Neural cell (in vitro differentiated cells): ENCODE measurements at regions not wholly inside any gene's neighbourhood (a gene's known extent, or its start where the extent isn't known, plus 50 kb on each side); places are given as distances from the start of the nearest gene placed in this dataset.

Source experiments
- H2AFZ ChIP-seq: fragments of 200-600, 300-800 bp; sonication (generic), shearing (Covaris generic); 2 replicates; pipeline ENCODE4 v1.6.0; 2014; ENCODE audit warnings: low read depth, mild to moderate bottlenecking, antibody characterized with exemption, low read length, moderate library complexity
- H3F3A ChIP-seq: fragments of 200-600 bp; shearing (Covaris generic); 2 replicates; pipeline ENCODE4 v1.6.1; 2016; ENCODE audit warnings: mild to moderate bottlenecking, moderate library complexity, mixed read lengths, antibody characterized with exemption, low read length; ENCODE audit not compliant: insufficient read depth, poor library complexity, severe bottlenecking
- H3K27ac ChIP-seq: fragments of 200-600, 300-800 bp; sonication (generic), shearing (Covaris generic); 2 replicates; pipeline ENCODE4 v1.5.1; 2014; ENCODE audit warnings: mild to moderate bottlenecking, low read length, moderate library complexity
- H3K27me3 ChIP-seq: fragments of 300-800, 200-600 bp; sonication (generic), shearing (Covaris generic); 2 replicates; pipeline ENCODE4 v1.6.0; 2014; ENCODE audit warnings: mild to moderate bottlenecking, low read depth, low read length, moderate library complexity; ENCODE audit not compliant: insufficient read depth
- H3K36me3 ChIP-seq: fragments of 300-800, 200-600 bp; sonication (generic), shearing (Covaris generic); 2 replicates; pipeline ENCODE4 v1.5.1; 2014; ENCODE audit warnings: mild to moderate bottlenecking, antibody characterized with exemption, low read length, moderate library complexity; ENCODE audit not compliant: insufficient read depth
- H3K4me2 ChIP-seq: fragments of 300-800, 200-600 bp; sonication (generic), shearing (Covaris generic); 2 replicates; pipeline ENCODE4 v1.6.0; 2014; ENCODE audit warnings: mild to moderate bottlenecking, low read length
- H3K4me3 ChIP-seq: fragments of 300-800, 200-600 bp; sonication (generic), shearing (Covaris generic); 2 replicates; pipeline ENCODE4 v1.5.1; 2014; ENCODE audit warnings: mild to moderate bottlenecking, low read length, moderate library complexity
- H3K79me2 ChIP-seq: fragments of 200-600 bp; shearing (Covaris generic); replicated peaks from 2 replicates; pipeline ENCODE4 v1.6.0; 2014; ENCODE audit warnings: mild to moderate bottlenecking, low read length, moderate library complexity; ENCODE audit not compliant: insufficient read depth
- H3K9ac ChIP-seq: fragments of 300-800, 200-600 bp; sonication (generic), shearing (Covaris generic); 2 replicates; pipeline ENCODE4 v1.6.1; 2016; ENCODE audit warnings: mild to moderate bottlenecking, low read length, mixed read lengths
- H3K9me2 ChIP-seq: fragments of 200-600 bp; shearing (Covaris generic); 2 replicates; pipeline ENCODE4 v1.6.1; 2016; ENCODE audit warnings: mild to moderate bottlenecking, low read length, mixed read lengths; ENCODE audit not compliant: insufficient read depth
- H3K9me3 ChIP-seq: fragments of 200-600, 300-800 bp; sonication (generic), shearing (Covaris generic); 2 replicates; pipeline ENCODE4 v1.6.1; 2016; ENCODE audit warnings: mild to moderate bottlenecking, mixed run types, low read length, moderate library complexity, mixed read lengths
- H4K20me1 ChIP-seq: fragments of 200-600 bp; shearing (Covaris generic); 2 replicates; pipeline ENCODE4 v1.6.1; 2016; ENCODE audit warnings: mild to moderate bottlenecking, mixed run types; ENCODE audit not compliant: insufficient read depth
- CTCF ChIP-seq: fragments of 450-650 bp; IDR thresholded peaks from 2 replicates; pipeline ENCODE4 v1.5.1; 2014; ENCODE audit warnings: antibody characterized with exemption, mild to moderate bottlenecking, moderate library complexity; ENCODE audit not compliant: poor library complexity, severe bottlenecking
- EP300 ChIP-seq: fragments of 450-650 bp; conservative IDR thresholded peaks from 2 replicates; pipeline ENCODE4 v1.6.1; 2014; ENCODE audit warnings: antibody characterized with exemption, mild to moderate bottlenecking, moderate library complexity; ENCODE audit not compliant: poor library complexity, severe bottlenecking
- EZH2 ChIP-seq: fragments of 200-600, 300-800 bp; shearing (Covaris generic), sonication (generic); IDR thresholded peaks from 2 replicates; pipeline ENCODE4 v1.6.1; 2014; ENCODE audit warnings: antibody characterized with exemption, low read length, borderline replicate concordance, mild to moderate bottlenecking; ENCODE audit not compliant: insufficient read depth, poor library complexity, severe bottlenecking
- MXI1 ChIP-seq: fragments of 450-650 bp; conservative IDR thresholded peaks from 2 replicates; pipeline ENCODE4 v1.6.1; 2014; ENCODE audit warnings: antibody characterized with exemption, mild to moderate bottlenecking; ENCODE audit not compliant: poor library complexity, severe bottlenecking
- POLR2AphosphoS5 ChIP-seq: IDR thresholded peaks from 2 replicates; pipeline ENCODE4 v1.6.1; 2012
- RAD21 ChIP-seq: fragments of 450-650 bp; conservative IDR thresholded peaks from 2 replicates; pipeline ENCODE4 v1.6.1; 2014; ENCODE audit warnings: antibody characterized with exemption, mild to moderate bottlenecking, moderate library complexity
- REST ChIP-seq: IDR thresholded peaks from 2 replicates; pipeline ENCODE4 v1.6.1; 2012; ENCODE audit warnings: borderline replicate concordance
- SMC3 ChIP-seq: fragments of 450-650 bp; conservative IDR thresholded peaks from 2 replicates; pipeline ENCODE4 v1.6.1; 2014; ENCODE audit warnings: antibody characterized with exemption, mild to moderate bottlenecking, moderate library complexity; ENCODE audit not compliant: poor library complexity
- TAF1 ChIP-seq: IDR thresholded peaks from 2 replicates; pipeline ENCODE4 v1.6.1; 2012; ENCODE audit warnings: low read depth

DNA sequence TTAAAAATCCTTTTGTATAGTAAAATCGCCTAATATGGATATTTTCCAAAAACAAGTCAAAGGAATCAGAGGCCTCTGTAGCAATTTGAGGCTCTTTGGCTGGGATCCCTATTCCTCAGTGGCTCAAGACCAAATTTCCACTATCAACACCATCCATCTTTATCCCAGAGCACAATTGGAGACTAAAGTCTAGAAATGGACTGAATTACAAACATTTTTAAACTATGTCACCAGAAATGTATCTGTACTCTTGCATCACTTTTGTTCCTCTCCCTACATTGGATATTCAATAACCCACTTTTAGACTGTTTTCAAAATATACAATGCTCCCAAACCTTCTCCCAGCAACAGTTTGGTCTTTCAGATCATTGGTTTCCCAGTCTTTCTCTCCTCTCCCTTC, 140.4 kb upstream of the KLHL29 start:
- TF ChIP-seq TAF1, result no peak
- no peak for TF ChIP-seq CTCF
- TF ChIP-seq RAD21, result no peak
- no peak for TF ChIP-seq MXI1
- TF ChIP-seq REST, result no peak
- no peak for TF ChIP-seq POLR2AphosphoS5
- TF ChIP-seq SMC3, result no peak
- TF ChIP-seq EP300, result no peak
- TF ChIP-seq EZH2, result no peak
- Histone ChIP-seq H4K20me1 (no peaks in the 10 kb centered on the region), H3K4me2 (no peak overlapping the region), H3K4me3 (no peak overlapping the region), H3K36me3 (no peaks in the 10 kb centered on the region), H3K79me2 (no peaks in the 10 kb centered on the region), H3K27me3 (no peaks in the 10 kb centered on the region), H3K9ac (no peak overlapping the region), H2AFZ (no peak overlapping the region), H3K27ac (no peak overlapping the region), H3F3A (no peaks in the 10 kb centered on the region), H3K9me3 (no peaks in the 10 kb centered on the region), H3K9me2 (no peaks in the 10 kb centered on the region)

- Histone ChIP-seq H3K27ac (no peak overlapping the region), H2AFZ (no peak overlapping the region), H3K9me2 (no peaks in the 10 kb centered on the region), H4K20me1 (no peaks in the 10 kb centered on the region), H3K4me2 (no peak overlapping the region), H3K79me2 (no peaks in the 10 kb centered on the region), H3K4me3 (no peak overlapping the region), H3K9ac (no peak overlapping the region), H3K27me3 (no peaks in the 10 kb centered on the region), H3K36me3 (no peaks in the 10 kb centered on the region), H3K9me3 (no peaks in the 10 kb centered on the region), H3F3A (no peaks in the 10 kb centered on the region)
- no peak for TF ChIP-seq MXI1
- no peak for TF ChIP-seq CTCF
- no peak for TF ChIP-seq POLR2AphosphoS5
- no peak for TF ChIP-seq EP300
- TF ChIP-seq SMC3, result no peak
- no peak for TF ChIP-seq REST
- TF ChIP-seq EZH2, result no peak
- no peak for TF ChIP-seq TAF1
- no peak for TF ChIP-seq RAD21
Observed at GRCh38 chr2:23246992-23247683, 137.8 kb upstream of the KLHL29 start.
